OCI-LY1 (cell line): ENCODE measurements at regions not wholly inside any gene's neighbourhood (a gene's known extent, or its start where the extent isn't known, plus 50 kb on each side); places are given as distances from the start of the nearest gene placed in this dataset.

Experiments used
- H2AFZ ChIP-seq: fragments of 200-600 bp; sonication (generic), shearing (Covaris generic); 2 replicates; pipeline ENCODE4 v1.6.0; 2014; ENCODE audit warnings: antibody characterized with exemption, mild to moderate bottlenecking, low read length
- H3F3A ChIP-seq: fragments of 200-600 bp; sonication (generic), shearing (Covaris generic); 2 replicates; pipeline ENCODE4 v1.6.0; 2014; ENCODE audit warnings: mild to moderate bottlenecking, antibody characterized with exemption, low read length, moderate library complexity; ENCODE audit not compliant: insufficient read depth
- H3K27ac ChIP-seq: fragments of 200-600 bp; sonication (generic); 2 replicates; pipeline ENCODE4 v1.5.1; 2014; ENCODE audit warnings: low read length, mixed run types, mild to moderate bottlenecking, low read depth; ENCODE audit not compliant: poor library complexity, severe bottlenecking
- H3K27me3 ChIP-seq: fragments of 200-600 bp; sonication (generic); 2 replicates; pipeline ENCODE4 v1.6.0; 2014; ENCODE audit warnings: antibody characterized with exemption, mild to moderate bottlenecking, low read length, moderate library complexity; ENCODE audit not compliant: insufficient read depth
- H3K36me3 ChIP-seq: fragments of 200-600 bp; sonication (generic); 2 replicates; pipeline ENCODE4 v1.6.1; 2014; ENCODE audit warnings: mild to moderate bottlenecking, antibody characterized with exemption, low read length, moderate library complexity, mixed read lengths; ENCODE audit not compliant: insufficient read depth
- H3K4me1 ChIP-seq: fragments of 200-600 bp; sonication (generic); 2 replicates; pipeline ENCODE4 v1.5.1; 2014; ENCODE audit warnings: mild to moderate bottlenecking, low read length, moderate library complexity; ENCODE audit not compliant: insufficient read depth, severe bottlenecking
- H3K4me2 ChIP-seq: fragments of 200-600 bp; sonication (generic), shearing (Covaris generic); 2 replicates; pipeline ENCODE4 v1.6.1; 2014; ENCODE audit warnings: low read length
- H3K4me3 ChIP-seq: fragments of 200-600 bp; sonication (generic); 2 replicates; pipeline ENCODE4 v1.5.1; 2014; ENCODE audit warnings: low read length, low read depth, mild to moderate bottlenecking, mixed read lengths; ENCODE audit not compliant: poor library complexity, severe bottlenecking
- H3K79me2 ChIP-seq: fragments of 200-600 bp; shearing (Covaris generic); 2 replicates; pipeline ENCODE4 v1.6.1; 2016; ENCODE audit warnings: mixed run types, low read length, mixed read lengths; ENCODE audit not compliant: insufficient read depth
- H3K9ac ChIP-seq: fragments of 200-600 bp; sonication (generic), shearing (Covaris generic); 2 replicates; pipeline ENCODE4 v1.6.1; 2014; ENCODE audit warnings: mild to moderate bottlenecking, low read length, mixed read lengths
- H3K9me2 ChIP-seq: fragments of 200-600 bp; sonication (generic), shearing (Covaris generic); 2 replicates; pipeline ENCODE4 v1.6.1; 2014; ENCODE audit warnings: low read depth, mild to moderate bottlenecking, low read length, mixed read lengths
- H3K9me3 ChIP-seq: fragments of 200-600 bp; shearing (Covaris generic); 2 replicates; pipeline ENCODE4 v1.6.1; 2014; ENCODE audit warnings: low read length, mixed read lengths
- H4K20me1 ChIP-seq: fragments of 200-600 bp; sonication (generic), shearing (Covaris generic); 2 replicates; pipeline ENCODE4 v1.6.0; 2016; ENCODE audit warnings: mild to moderate bottlenecking, low read length; ENCODE audit not compliant: insufficient read depth
- EZH2 ChIP-seq: fragments of 200-600 bp; sonication (generic), shearing (Covaris generic); IDR thresholded peaks from 2 replicates; pipeline ENCODE4 v1.8.0; 2017; ENCODE audit warnings: borderline replicate concordance, mixed run types, mild to moderate bottlenecking, antibody characterized with exemption, low read length, moderate library complexity, mixed read lengths
- TF ChIP-seq, protein P1 (sequence below): fragments of 200-600 bp; sonication (generic), shearing (Covaris generic); IDR thresholded peaks from 2 replicates; pipeline ENCODE4 v1.5.1; 2017; ENCODE audit warnings: mild to moderate bottlenecking, antibody characterized with exemption, low read length, moderate library complexity, mixed read lengths

DNA sequence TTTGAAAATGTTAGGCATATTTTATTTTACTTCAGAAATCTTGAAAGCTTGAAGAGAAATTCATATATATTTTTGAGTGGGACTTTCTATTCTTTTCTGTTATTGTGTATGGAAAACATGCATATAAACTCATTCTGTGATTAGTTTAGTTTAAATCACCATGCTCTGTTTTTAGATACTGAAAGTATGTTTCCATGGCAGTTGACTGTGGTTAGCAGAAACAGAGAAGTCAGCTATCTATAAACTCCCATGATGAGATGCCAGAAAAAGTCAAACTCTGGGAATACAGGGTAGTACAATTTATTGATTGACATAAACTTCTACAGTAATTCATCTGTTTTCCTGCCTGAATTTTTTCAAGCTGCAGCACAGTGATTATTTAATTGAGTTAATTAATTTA, 905.3 kb upstream of the VRK2 start:
- Histone ChIP-seq H3K4me2 (no peak overlapping the region), H3K9me3 (no peaks in the 10 kb centered on the region), H2AFZ (no peak overlapping the region), H4K20me1 (no peaks in the 10 kb centered on the region), H3K27ac (no peak overlapping the region), H3K79me2 (no peaks in the 10 kb centered on the region), H3K27me3 (no peaks in the 10 kb centered on the region), H3K4me3 (no peak overlapping the region), H3K4me1 (no peaks in the 10 kb centered on the region), H3K9me2 (no peaks in the 10 kb centered on the region), H3K36me3 (no peaks in the 10 kb centered on the region), H3F3A (no peaks in the 10 kb centered on the region), H3K9ac (no peak overlapping the region)
- TF ChIP-seq, protein P1, sequence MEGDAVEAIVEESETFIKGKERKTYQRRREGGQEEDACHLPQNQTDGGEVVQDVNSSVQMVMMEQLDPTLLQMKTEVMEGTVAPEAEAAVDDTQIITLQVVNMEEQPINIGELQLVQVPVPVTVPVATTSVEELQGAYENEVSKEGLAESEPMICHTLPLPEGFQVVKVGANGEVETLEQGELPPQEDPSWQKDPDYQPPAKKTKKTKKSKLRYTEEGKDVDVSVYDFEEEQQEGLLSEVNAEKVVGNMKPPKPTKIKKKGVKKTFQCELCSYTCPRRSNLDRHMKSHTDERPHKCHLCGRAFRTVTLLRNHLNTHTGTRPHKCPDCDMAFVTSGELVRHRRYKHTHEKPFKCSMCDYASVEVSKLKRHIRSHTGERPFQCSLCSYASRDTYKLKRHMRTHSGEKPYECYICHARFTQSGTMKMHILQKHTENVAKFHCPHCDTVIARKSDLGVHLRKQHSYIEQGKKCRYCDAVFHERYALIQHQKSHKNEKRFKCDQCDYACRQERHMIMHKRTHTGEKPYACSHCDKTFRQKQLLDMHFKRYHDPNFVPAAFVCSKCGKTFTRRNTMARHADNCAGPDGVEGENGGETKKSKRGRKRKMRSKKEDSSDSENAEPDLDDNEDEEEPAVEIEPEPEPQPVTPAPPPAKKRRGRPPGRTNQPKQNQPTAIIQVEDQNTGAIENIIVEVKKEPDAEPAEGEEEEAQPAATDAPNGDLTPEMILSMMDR: no peak
- TF ChIP-seq EZH2: no peak

DNA sequence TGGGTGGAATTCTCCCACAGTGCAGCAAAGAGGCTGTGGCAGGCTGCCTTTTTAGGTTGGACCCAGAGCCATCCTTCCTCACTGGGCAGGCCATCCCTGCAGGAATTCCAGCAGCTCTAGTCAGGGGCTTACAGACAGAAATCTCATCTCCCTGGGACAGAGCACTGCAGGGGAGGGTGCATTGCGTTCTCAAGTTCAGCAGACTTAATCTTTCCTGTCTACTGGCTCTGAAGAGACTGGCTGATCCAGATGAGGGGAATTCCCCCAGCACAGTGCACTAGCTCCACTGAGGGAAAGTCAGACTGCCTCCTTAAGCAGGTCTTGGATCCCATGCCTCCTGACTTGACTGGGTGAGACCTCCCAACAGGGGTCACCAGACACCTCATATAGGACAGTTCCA, 899.7 kb upstream of the VRK2 start:
- H3K27me3 ChIP-seq: no peaks in the 10 kb centered on the region
- no peaks in the 10 kb centered on the region for H3K9me2 ChIP-seq
- H3K4me3 ChIP-seq: no peak overlapping the region
- H3K27ac ChIP-seq: no peak overlapping the region
- no peak overlapping the region for H3K4me2 ChIP-seq
- H4K20me1 ChIP-seq: no peaks in the 10 kb centered on the region
- H3K36me3 ChIP-seq: no peaks in the 10 kb centered on the region
- H2AFZ ChIP-seq: no peak overlapping the region
- no peak overlapping the region for H3K9ac ChIP-seq
- no peaks in the 10 kb centered on the region for H3K79me2 ChIP-seq
- no peak for TF ChIP-seq EZH2
- TF ChIP-seq, protein P1: no peak
- no peaks in the 10 kb centered on the region for H3K4me1 ChIP-seq
- no peaks in the 10 kb centered on the region for H3F3A ChIP-seq
- no peaks in the 10 kb centered on the region for H3K9me3 ChIP-seq

DNA sequence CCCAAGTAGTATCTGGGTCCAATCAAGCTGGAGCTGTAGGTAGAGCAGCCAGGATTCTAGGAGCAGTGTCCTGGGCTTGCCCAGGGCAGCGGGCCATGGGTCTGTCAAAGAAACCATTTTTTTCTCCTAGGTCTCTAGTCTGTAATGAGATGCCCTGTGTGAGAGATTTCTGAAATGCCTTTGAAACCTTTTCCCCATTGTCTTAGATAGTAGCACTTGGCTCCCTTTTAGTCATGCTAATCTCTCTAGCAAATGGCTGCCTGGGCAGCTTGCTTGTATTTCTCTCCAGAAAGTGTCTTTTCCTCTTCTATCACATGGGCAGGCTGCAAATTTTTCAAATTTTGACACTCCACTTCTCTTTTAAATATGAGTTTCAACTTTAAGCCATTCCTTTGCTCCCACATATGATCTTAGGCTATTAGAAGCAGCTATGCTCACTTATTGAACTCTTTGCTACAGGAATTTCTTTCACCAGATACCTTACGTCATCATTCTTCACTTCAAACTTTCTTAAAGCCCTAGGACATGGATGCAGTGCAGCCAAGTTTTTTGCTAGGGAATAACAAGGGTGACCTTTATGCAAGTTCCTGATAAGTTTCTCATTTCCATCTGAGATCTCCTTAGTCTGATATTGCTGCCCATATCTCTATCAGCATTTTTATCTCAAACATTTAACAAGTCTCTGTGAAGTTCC, 890.2 kb upstream of the VRK2 start:
- Histone ChIP-seq H3K79me2 (no peaks in the 10 kb centered on the region), H3K9me2 (no peaks in the 10 kb centered on the region), H3K36me3 (no peaks in the 10 kb centered on the region), H3K4me2 (no peak overlapping the region), H3K27ac (no peak overlapping the region), H2AFZ (no peak overlapping the region), H3K9me3 (no peaks in the 10 kb centered on the region), H3K27me3 (no peaks in the 10 kb centered on the region), H3K4me3 (no peak overlapping the region), H4K20me1 (no peaks in the 10 kb centered on the region), H3K4me1 (no peaks in the 10 kb centered on the region), H3F3A (no peaks in the 10 kb centered on the region), H3K9ac (no peak overlapping the region)
- TF ChIP-seq, protein P1: no peak
- TF ChIP-seq EZH2: no peak
